Heart left ventricle (tissue), 16 donors: ENCODE measurements at regions not wholly inside any gene's neighbourhood (a gene's known extent, or its start where the extent isn't known, plus 50 kb on each side); places are given as distances from the start of the nearest gene placed in this dataset.

Source experiments
- ATAC-seq, 4 donors: fragments of 200-7000 bp; cut with Tn5 transposase; one replicate each; pipeline ENCODE4 v1.9.1; 2020 to 2022; ENCODE audit warnings: moderate library complexity in 4 of 4, mild to moderate bottlenecking in 3 of 4, moderate number of reproducible peaks in 1 of 4
- DNase-seq, 5 donors: peaks; one replicate each; pipeline ENCODE4 v3.0.0-alpha.2; 2020
- H3K27ac ChIP-seq, 12 donors: fragments of 200-600 bp; sonication (generic) in 4 of 12; one replicate each; pipeline versions ENCODE4 v1.5.0 to v1.8.0; 2016 to 2022; ENCODE audit warnings: mild to moderate bottlenecking in 2 of 12
- H3K27me3 ChIP-seq, 9 donors: fragments of 200-600 bp; sonication (generic) in 2 of 9; one replicate each; pipeline versions ENCODE4 v1.5.1 to v1.8.0; 2016 to 2022; ENCODE audit warnings: mild to moderate bottlenecking in 3 of 9
- H3K36me3 ChIP-seq, 9 donors: fragments of 200-600 bp; sonication (generic) in 2 of 9; one replicate each; pipeline versions ENCODE4 v1.5.0 to v1.8.0; 2018 to 2022; ENCODE audit warnings: mild to moderate bottlenecking in 2 of 9
- H3K4me1 ChIP-seq, 12 donors: fragments of 200-600 bp; sonication (generic) in 4 of 12; one replicate each; pipeline versions ENCODE4 v1.5.0 to v1.8.0; 2016 to 2022; ENCODE audit warnings: mild to moderate bottlenecking in 3 of 12
- H3K4me3 ChIP-seq, 12 donors: fragments of 200-600 bp; sonication (generic) in 4 of 12; one replicate each; pipeline versions ENCODE4 v1.5.0 to v1.8.0; 2017 to 2022; ENCODE audit warnings: mild to moderate bottlenecking in 9 of 12, moderate library complexity in 4 of 12
- H3K9me3 ChIP-seq, 12 donors: fragments of 200-600 bp; sonication (generic) in 4 of 12; one replicate each; pipeline versions ENCODE4 v1.5.0 to v1.8.0; 2016 to 2022; ENCODE audit warnings: mild to moderate bottlenecking in 1 of 12
- POLR2A ChIP-seq, 2 donors: fragments of 450-650 bp; IDR thresholded peaks; one replicate each; pipeline ENCODE4 v1.6.1; 2017; ENCODE audit warnings: antibody characterized with exemption in 2 of 2, mild to moderate bottlenecking in 2 of 2, moderate library complexity in 2 of 2
- WGBS, 4 donors: extraction: QIAGEN DNeasy Blood & Tissue Kit in 2 of 4; methylation state at CpG; one replicate each; pipeline versions ENCODE4 v1.1.5 to v1.1.7; 2013 to 2018; 5-methylcytosine and 5-hydroxymethylcytosine counted together
- intact Hi-C, 10 donors: fragments of 100-400 bp; cut with DNase I; formaldehyde crosslinking; loops; one replicate each; pipeline versions ENCODE4 v1.11.1 to v1.14.2; 2022
- TF ChIP-seq, protein P1 (sequence below), 12 donors: fragments of 200-600 bp; sonication (generic) in 4 of 12; IDR thresholded peaks; one replicate each; pipeline versions ENCODE4 v1.5.0 to v1.8.0; 2018 to 2022; ENCODE audit warnings: antibody characterized with exemption in 12 of 12, mild to moderate bottlenecking in 5 of 12
- donor health status: ischemic (EF 13 %, LVEDD 7.1; RV severe dilation, severe dysfunction).
- donor health status: healthy with polysubstance abuse.
- donor health status: DM: no; HTN: yes; CAD: no.
- donor health status: DM: no; HTN: no; CAD: no.
- donor health status: ischemic (EF 25% LVEDD 6.9; RV normal size, moderate dysfunction).
- donor health status: ischemic (EF 25% LVEDD 5.7; RV mildly dilated, moderate dysfunction).
- donor health status: healthy.
- donor health status: DM: yes; HTN: yes; CAD: no.
- donor health status: ischemic (EF 35%, LVEDD 5.7; RV mildly dilated, moderate dysfunction).
- donor health status: nonischemic (EF 11% LVEDD 7.7; RV severe dilation, severe dysfunction).
- donor health status: DM: yes; HTN: yes; CAD: no.
- donor health status: PGD.
- donor health status: ischemic (EF 29% LVEDD 5.4; RV normal size, mild dysfunction).
- donor health status: nonischemic (EF 23%, LVEDD 6.1; RV moderate dilation, normal function).

DNA sequence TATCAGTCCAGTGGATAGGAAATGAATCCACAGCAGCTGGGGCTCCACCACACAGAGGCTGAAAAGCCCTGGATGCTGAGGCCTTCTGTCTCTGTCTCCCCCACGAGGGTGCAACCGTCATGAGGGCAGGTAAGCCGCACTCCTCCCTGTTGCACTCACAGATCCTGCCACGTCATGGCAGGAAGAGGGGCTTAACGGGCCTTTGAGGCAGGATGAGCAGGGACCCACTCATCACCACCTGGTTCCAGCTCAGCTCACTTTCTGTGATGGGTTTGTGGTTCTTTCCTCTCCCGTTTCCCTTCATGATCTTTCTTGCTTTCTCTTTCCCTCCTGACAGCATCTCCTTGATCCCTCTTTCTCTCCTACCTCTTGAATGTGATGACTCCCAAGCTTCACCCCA is 575.2 kb downstream of the CCDC171 start:
- no peaks in the 10 kb centered on the region for H3K27me3 ChIP-seq
- no peak overlapping the region for H3K4me3 ChIP-seq
- WGBS, 4 donors: 69 to 91% (median 88%) methylated on average over 6 of the region's 6 CpGs
- ATAC-seq (no peak), DNase-seq (no peak)
- no peaks in the 10 kb centered on the region for H3K4me1 ChIP-seq
- H3K27ac ChIP-seq: no peak overlapping the region
- TF ChIP-seq, protein P1, sequence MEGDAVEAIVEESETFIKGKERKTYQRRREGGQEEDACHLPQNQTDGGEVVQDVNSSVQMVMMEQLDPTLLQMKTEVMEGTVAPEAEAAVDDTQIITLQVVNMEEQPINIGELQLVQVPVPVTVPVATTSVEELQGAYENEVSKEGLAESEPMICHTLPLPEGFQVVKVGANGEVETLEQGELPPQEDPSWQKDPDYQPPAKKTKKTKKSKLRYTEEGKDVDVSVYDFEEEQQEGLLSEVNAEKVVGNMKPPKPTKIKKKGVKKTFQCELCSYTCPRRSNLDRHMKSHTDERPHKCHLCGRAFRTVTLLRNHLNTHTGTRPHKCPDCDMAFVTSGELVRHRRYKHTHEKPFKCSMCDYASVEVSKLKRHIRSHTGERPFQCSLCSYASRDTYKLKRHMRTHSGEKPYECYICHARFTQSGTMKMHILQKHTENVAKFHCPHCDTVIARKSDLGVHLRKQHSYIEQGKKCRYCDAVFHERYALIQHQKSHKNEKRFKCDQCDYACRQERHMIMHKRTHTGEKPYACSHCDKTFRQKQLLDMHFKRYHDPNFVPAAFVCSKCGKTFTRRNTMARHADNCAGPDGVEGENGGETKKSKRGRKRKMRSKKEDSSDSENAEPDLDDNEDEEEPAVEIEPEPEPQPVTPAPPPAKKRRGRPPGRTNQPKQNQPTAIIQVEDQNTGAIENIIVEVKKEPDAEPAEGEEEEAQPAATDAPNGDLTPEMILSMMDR (IDR thresholded peaks at IDR 0.05): no peak
- TF ChIP-seq POLR2A (IDR thresholded peaks at IDR 0.05): no peak
- H3K36me3 ChIP-seq: no peaks in the 10 kb centered on the region
- intact Hi-C loops: loop anchor here in 1 of 10 donors (10.0 kb wide), 1 partner anchor 73 kb away; no protein-coding TSS in a partner anchor
- peaks cover 0 to 7% (median 0%) of the 10 kb centered on the region in 12 donors for H3K9me3 ChIP-seq

DNA sequence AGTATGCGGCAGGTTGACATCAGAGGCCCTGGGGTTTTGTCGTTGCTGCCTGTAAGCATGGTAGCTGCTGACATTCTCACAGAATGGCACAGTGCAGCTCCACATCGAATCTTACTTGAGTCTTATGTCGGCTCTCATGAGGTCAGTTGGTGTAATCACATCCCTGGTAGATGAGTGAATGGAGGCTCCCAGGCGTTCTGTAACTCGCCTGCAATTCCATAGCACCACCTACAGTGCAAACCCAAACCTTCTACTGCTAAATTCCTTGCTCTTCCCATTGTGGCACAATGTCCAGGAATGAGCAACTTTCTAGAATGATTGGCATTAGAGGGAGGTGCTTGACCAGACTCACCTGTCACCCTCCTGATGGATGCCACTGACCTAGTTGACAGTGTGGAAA is 578.4 kb downstream of the CCDC171 start:
- Histone ChIP-seq H3K27ac (no peak overlapping the region), H3K36me3 (no peaks in the 10 kb centered on the region), H3K4me1 (peaks cover 0 to 4% (median 0%) of the 10 kb centered on the region in 12 donors), H3K9me3 (peaks cover 0 to 7% (median 0%) of the 10 kb centered on the region in 12 donors), H3K4me3 (no peak overlapping the region), H3K27me3 (peaks cover 0 to 3% (median 0%) of the 10 kb centered on the region in 9 donors)
- no peak for ATAC-seq
- intact Hi-C loops: loop anchor here in 8 of 10 donors (5.0 to 10.0 kb wide), 2 partner anchors 256 to 259 kb away; no protein-coding TSS in a partner anchor
- WGBS, 4 donors: 66 to 71% (median 67%) methylated on average over 6 of the region's 6 CpGs
- TF ChIP-seq POLR2A (IDR thresholded peaks at IDR 0.05): no peak
- TF ChIP-seq, protein P1 (IDR thresholded peaks at IDR 0.05): peak in 1 of 12 donors; percentile 9
- DNase-seq: no peak

DNA sequence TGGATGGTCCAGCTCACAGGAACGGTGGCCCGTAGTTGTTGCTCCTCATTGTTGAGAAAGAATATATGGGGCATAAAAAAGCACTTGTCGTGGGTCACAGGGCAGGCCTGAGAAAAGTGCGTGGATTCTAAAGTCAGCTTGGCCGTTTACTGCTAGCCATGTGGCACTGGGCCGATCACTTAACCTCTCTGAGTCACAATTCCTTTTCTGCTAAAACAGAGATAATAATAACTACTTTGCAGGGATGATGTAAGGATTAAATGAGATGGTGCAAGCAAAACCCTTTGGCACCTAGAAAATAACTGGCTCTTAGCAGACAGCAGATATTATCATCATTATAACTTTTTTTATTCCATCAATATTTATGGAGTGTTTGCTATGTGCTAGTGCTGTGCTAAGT is 579.7 kb downstream of the CCDC171 start:
- DNase-seq (no peak), ATAC-seq (no peak)
- no peak for TF ChIP-seq POLR2A (IDR thresholded peaks at IDR 0.05)
- TF ChIP-seq, protein P1 (IDR thresholded peaks at IDR 0.05): no peak
- intact Hi-C loops: loop anchor here in 9 of 10 donors (2.0 to 10.0 kb wide), 3 partner anchors 258 to 260 kb away; no protein-coding TSS in a partner anchor
- H3K27ac ChIP-seq: no peak overlapping the region
- H3K4me3 ChIP-seq: no peak overlapping the region
- peaks cover 0 to 7% (median 0%) of the 10 kb centered on the region in 12 donors for H3K4me1 ChIP-seq
- H3K36me3 ChIP-seq: no peaks in the 10 kb centered on the region
- 89 to 95% (median 92%) methylated on average over 6 of the region's 6 CpGs for WGBS, 4 donors
- H3K9me3 ChIP-seq: peaks cover 0 to 7% (median 0%) of the 10 kb centered on the region in 12 donors
- peaks cover 0 to 3% (median 0%) of the 10 kb centered on the region in 9 donors for H3K27me3 ChIP-seq

DNA sequence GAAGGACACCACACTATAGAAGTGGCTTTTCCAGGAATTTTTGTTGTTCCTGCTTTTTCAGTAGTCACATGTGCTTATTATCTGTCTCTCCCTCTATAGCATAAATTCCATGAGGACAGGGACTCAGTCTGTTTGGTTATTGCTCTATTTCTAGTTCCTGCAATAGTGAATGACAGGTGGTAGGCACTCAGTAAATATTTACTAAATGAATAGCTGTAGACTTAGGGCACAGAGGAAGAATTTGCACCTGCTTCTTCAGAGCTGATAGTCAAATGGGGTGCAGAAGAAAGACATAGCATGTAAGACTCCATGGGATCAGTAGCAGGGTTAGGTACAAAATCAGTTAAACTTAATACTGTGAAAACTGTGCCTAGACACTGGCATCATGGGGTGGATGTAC is 580.2 kb downstream of the CCDC171 start:
- no peak for DNase-seq
- peaks cover 0 to 3% (median 0%) of the 10 kb centered on the region in 9 donors for H3K27me3 ChIP-seq
- H3K4me1 ChIP-seq: peaks cover 0 to 7% (median 0%) of the 10 kb centered on the region in 12 donors
- intact Hi-C loops: loop anchor here in 9 of 10 donors (2.0 to 10.0 kb wide), 3 partner anchors 258 to 261 kb away; no protein-coding TSS in a partner anchor
- H3K36me3 ChIP-seq: no peaks in the 10 kb centered on the region
- H3K27ac ChIP-seq: no peak overlapping the region
- ATAC-seq: no peak
- TF ChIP-seq, protein P1 (IDR thresholded peaks at IDR 0.05): no peak
- TF ChIP-seq POLR2A (IDR thresholded peaks at IDR 0.05): no peak
- no peak overlapping the region for H3K4me3 ChIP-seq
- H3K9me3 ChIP-seq: peaks cover 0 to 7% (median 0%) of the 10 kb centered on the region in 12 donors
